ENCODE measurements at regions not wholly inside any gene's neighbourhood (a gene's known extent, or its start where the extent isn't known, plus 50 kb on each side); places are given as distances from the start of the nearest gene placed in this dataset.
"Not testable (repeated sequence)": the region's sequence is repeated elsewhere in the genome, so short reads cannot be mapped to it uniquely, and the experiment has no call there.

GRCh38 chr7:50251765-50252164 lies 52.8 kb upstream of the IKZF1 start:
- FAIRE-seq (no peak), DNase-seq (ENCODE audit: low spot score in 2 of 2) (no peak)

- DNase-seq (ENCODE audit: low spot score in 2 of 2) (no peak), FAIRE-seq (no peak)
Observed at GRCh38 chr7:50246551-50246950, 58.0 kb upstream of the IKZF1 start.

GRCh38 chr7:50242111-50242510 lies 62.4 kb upstream of the IKZF1 start:
- FAIRE-seq; DNase-seq (ENCODE audit: low spot score in 2 of 2): not testable (repeated sequence)

- FAIRE-seq: not testable (repeated sequence)
Observed at GRCh38 chr7:50240699-50241098, 63.8 kb upstream of the IKZF1 start.

GRCh38 chr7:50229964-50230363 lies 74.6 kb upstream of the IKZF1 start:
- FAIRE-seq (no peak), DNase-seq (ENCODE audit: low spot score in 2 of 2) (no peak)

More at GRCh38 chr7:50240699-50241098, 63.8 kb upstream of the IKZF1 start:
- not testable (repeated sequence) for DNase-seq (ENCODE audit: low spot score in 2 of 2)

GRCh38 chr7:50228148-50228547 lies 76.4 kb upstream of the IKZF1 start:
- DNase-seq (ENCODE audit: low spot score in 2 of 2): no peak
- no peak for FAIRE-seq

GRCh38 chr7:50227726-50228125 lies 76.8 kb upstream of the IKZF1 start:
- FAIRE-seq (no peak), DNase-seq (ENCODE audit: low spot score in 2 of 2) (no peak)

GRCh38 chr7:50226669-50227068 lies 77.8 kb upstream of the IKZF1 start:
- DNase-seq (ENCODE audit: low spot score in 2 of 2) (no peak), FAIRE-seq (no peak)

GRCh38 chr7:50226145-50226544 lies 78.4 kb upstream of the IKZF1 start:
- no peak for DNase-seq (ENCODE audit: low spot score in 2 of 2)
- FAIRE-seq: no peak

- no peak for FAIRE-seq
Observed at GRCh38 chr7:50221433-50221832, 83.1 kb upstream of the IKZF1 start.

GRCh38 chr7:50221028-50221427 lies 83.5 kb upstream of the IKZF1 start:
- FAIRE-seq: no peak
- no peak for DNase-seq (ENCODE audit: low spot score in 2 of 2)

More at GRCh38 chr7:50221433-50221832, 83.1 kb upstream of the IKZF1 start:
- DNase-seq (ENCODE audit: low spot score in 2 of 2): no peak

GRCh38 chr7:50220273-50220672 lies 84.2 kb upstream of the IKZF1 start:
- DNase-seq (ENCODE audit: low spot score in 2 of 2): no peak
- FAIRE-seq: no peak

- no peak for DNase-seq (ENCODE audit: low spot score in 2 of 2)
- no peak for FAIRE-seq
Observed at GRCh38 chr7:50217821-50218281, 86.7 kb upstream of the IKZF1 start.

- FAIRE-seq (no peak), DNase-seq (ENCODE audit: low spot score in 2 of 2) (no peak)
Observed at GRCh38 chr7:50217401-50217800, 87.1 kb upstream of the IKZF1 start.

GRCh38 chr7:50216626-50217025 lies 87.9 kb upstream of the IKZF1 start:
- no peak for DNase-seq (ENCODE audit: low spot score in 2 of 2)
- no peak for FAIRE-seq

GRCh38 chr7:50214771-50215170 lies 89.7 kb upstream of the IKZF1 start:
- DNase-seq (ENCODE audit: low spot score in 2 of 2) (no peak), FAIRE-seq (no peak)

GRCh38 chr7:50214126-50214670 lies 90.3 kb upstream of the IKZF1 start:
- no peak for FAIRE-seq
- no peak for DNase-seq (ENCODE audit: low spot score in 2 of 2)

GRCh38 chr7:50213622-50214017 lies 90.9 kb upstream of the IKZF1 start:
- no peak for DNase-seq (ENCODE audit: low spot score in 2 of 2)
- no peak for FAIRE-seq

GRCh38 chr7:50212666-50213621 lies 91.6 kb upstream of the IKZF1 start:
- DNase-seq (ENCODE audit: low spot score in 2 of 2): no peak
- FAIRE-seq: no peak

- FAIRE-seq (no peak), DNase-seq (ENCODE audit: low spot score in 2 of 2) (no peak)
Observed at GRCh38 chr7:50212016-50212325, 92.5 kb upstream of the IKZF1 start.

GRCh38 chr7:50211130-50212015 lies 93.1 kb upstream of the IKZF1 start:
- DNase-seq (ENCODE audit: low spot score in 2 of 2): no peak
- no peak for FAIRE-seq

Measured in frontal cortex (tissue), 3 donors.